Hematopoietic multipotent progenitor cell treated with erythropoietin and hydrocortisone succinate and interleukin-3 and kit ligand, for 4 days (in vitro differentiated cells): ENCODE measurements at regions not wholly inside any gene's neighbourhood (a gene's known extent, or its start where the extent isn't known, plus 50 kb on each side); places are given as distances from the start of the nearest gene placed in this dataset.
"Not testable (repeated sequence)": the region's sequence is repeated elsewhere in the genome, so short reads cannot be mapped to it uniquely, and the experiment has no call there.

Experiments
- DNase-seq: peaks from one replicate; pipeline ENCODE4 v3.0.0-alpha.2; 2015

GRCh38 chr11:39462506-39462905 lies 1996.9 kb downstream of the LRRC4C start:
- no peak for DNase-seq

- no peak for DNase-seq
Measured at GRCh38 chr11:39461066-39461465, 1998.4 kb downstream of the LRRC4C start.

GRCh38 chr11:39459606-39460005 lies 1999.8 kb downstream of the LRRC4C start:
- no peak for DNase-seq

GRCh38 chr11:39458481-39458880 lies 2001.0 kb downstream of the LRRC4C start:
- DNase-seq, result no peak

- no peak for DNase-seq
Measured at GRCh38 chr11:39443424-39444022, 2015.9 kb downstream of the LRRC4C start.

- DNase-seq, result no peak
Measured at GRCh38 chr11:39442177-39442576, 2017.3 kb downstream of the LRRC4C start.

GRCh38 chr11:39435641-39436040 lies 2023.8 kb downstream of the LRRC4C start:
- no peak for DNase-seq

- DNase-seq, result no peak
Measured at GRCh38 chr11:39434466-39434865, 2025.0 kb downstream of the LRRC4C start.

GRCh38 chr11:39432929-39433328 lies 2026.5 kb downstream of the LRRC4C start:
- no peak for DNase-seq

- DNase-seq, result no peak
Measured at GRCh38 chr11:39425226-39425625, 2034.2 kb downstream of the LRRC4C start.

GRCh38 chr11:39412117-39412516 lies 2047.3 kb downstream of the LRRC4C start:
- DNase-seq, result no peak

GRCh38 chr11:39385911-39386310 lies 2073.5 kb downstream of the LRRC4C start:
- DNase-seq, result no peak

GRCh38 chr11:39374963-39375698 lies 2084.3 kb downstream of the LRRC4C start:
- DNase-seq, result peak; percentile 72

- DNase-seq, result peak; percentile 90
Measured at GRCh38 chr11:39367534-39367933, 2091.9 kb downstream of the LRRC4C start.

GRCh38 chr11:39365809-39366436 lies 2093.5 kb downstream of the LRRC4C start:
- peak; percentile 28 for DNase-seq

GRCh38 chr11:39363571-39363970 lies 2095.9 kb downstream of the LRRC4C start:
- no peak for DNase-seq

- no peak for DNase-seq
Measured at GRCh38 chr11:39361557-39361956, 2097.9 kb downstream of the LRRC4C start.

GRCh38 chr11:39345834-39346442 lies 2113.5 kb downstream of the LRRC4C start:
- no peak for DNase-seq

GRCh38 chr11:39341461-39341860 lies 2118.0 kb downstream of the LRRC4C start:
- no peak for DNase-seq

- not testable (repeated sequence) for DNase-seq
Measured at GRCh38 chr11:39333006-39333405, 2126.4 kb downstream of the LRRC4C start.

GRCh38 chr11:39327302-39327701 lies 2132.2 kb downstream of the LRRC4C start:
- no peak for DNase-seq

- DNase-seq, result not testable (repeated sequence)
Measured at GRCh38 chr11:39311888-39312287, 2147.6 kb downstream of the LRRC4C start.

GRCh38 chr11:39304586-39304985 lies 2154.9 kb downstream of the LRRC4C start:
- DNase-seq, result no peak

GRCh38 chr11:39294648-39295047 lies 2164.8 kb downstream of the LRRC4C start:
- DNase-seq, result no peak
